ENCODE measurements at regions not wholly inside any gene's neighbourhood (a gene's known extent, or its start where the extent isn't known, plus 50 kb on each side); places are given as distances from the start of the nearest gene placed in this dataset.

DNA sequence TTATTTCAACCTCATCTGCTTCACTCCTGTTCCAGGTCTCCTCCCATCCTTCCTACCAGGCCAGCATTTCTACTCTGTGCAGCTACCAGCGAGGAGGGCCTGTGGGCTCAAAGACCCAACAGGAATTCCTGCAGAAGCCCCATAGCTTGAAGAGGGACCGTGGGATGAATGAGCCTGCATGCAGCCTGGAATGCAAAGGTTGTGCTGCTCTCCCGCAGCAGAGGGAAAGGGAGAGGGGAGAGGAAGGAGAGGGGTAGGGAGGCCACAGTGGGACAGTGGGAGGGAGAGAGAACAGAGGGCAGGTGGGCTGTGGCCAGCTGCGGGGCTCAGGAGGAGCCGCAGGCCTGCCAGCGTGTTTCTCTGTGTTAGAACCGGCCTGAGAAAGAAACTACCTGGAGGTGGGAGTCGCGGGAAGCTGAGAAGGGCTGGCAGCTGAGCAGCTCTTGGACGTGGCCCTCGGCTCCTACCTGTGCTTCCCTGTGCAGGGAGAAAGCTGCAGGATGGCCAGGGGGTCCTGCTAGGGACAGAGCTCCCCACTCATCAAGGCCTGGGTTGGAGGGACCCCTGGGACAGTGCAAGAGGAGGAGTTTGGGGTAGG is 66.1 kb upstream of the MLN start:
- Histone ChIP-seq H3K4me1 (ENCODE audit: control insufficient read depth, insufficient read depth, low read length) (peaks cover 2% of the 10 kb centered on the region), H3K4me3 (ENCODE audit: low read depth, low read length) (no peak overlapping the region), H3K27me3 (ENCODE audit: control insufficient read depth, insufficient read depth, low read length) (no peaks in the 10 kb centered on the region), H3K9ac (ENCODE audit: low read depth, low read length) (no peak overlapping the region), H3K36me3 (ENCODE audit: control insufficient read depth, insufficient read depth, low read length) (no peaks in the 10 kb centered on the region), H3K9me3 (ENCODE audit: control insufficient read depth, insufficient read depth, low read length) (no peaks in the 10 kb centered on the region)

DNA sequence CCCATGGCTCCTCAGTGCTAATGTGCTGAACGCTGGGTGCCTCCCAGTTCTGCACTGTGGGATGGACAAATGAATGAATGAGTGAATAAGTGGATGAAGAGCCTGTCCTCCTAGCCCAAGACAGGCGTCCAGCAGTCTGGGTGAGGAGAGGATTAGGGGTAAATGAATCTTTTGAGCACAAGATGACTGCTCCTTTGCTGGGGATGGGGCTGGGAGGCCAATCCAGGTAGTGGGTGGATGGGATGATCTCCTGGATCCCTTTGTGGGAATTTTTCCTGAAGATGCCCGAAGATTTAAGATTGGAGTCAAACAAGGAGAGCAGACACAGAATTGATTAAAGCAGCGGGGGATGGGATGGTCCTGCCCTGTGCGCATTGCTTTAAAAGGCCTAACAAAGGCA is 65.3 kb upstream of the MLN start:
- Histone ChIP-seq H3K9me3 (ENCODE audit: control insufficient read depth, insufficient read depth, low read length) (no peaks in the 10 kb centered on the region), H3K9ac (ENCODE audit: low read depth, low read length) (no peak overlapping the region), H3K36me3 (ENCODE audit: control insufficient read depth, insufficient read depth, low read length) (no peaks in the 10 kb centered on the region), H3K4me3 (ENCODE audit: low read depth, low read length) (no peak overlapping the region), H3K27me3 (ENCODE audit: control insufficient read depth, insufficient read depth, low read length) (no peaks in the 10 kb centered on the region), H3K4me1 (ENCODE audit: control insufficient read depth, insufficient read depth, low read length) (peaks cover 2% of the 10 kb centered on the region)

DNA sequence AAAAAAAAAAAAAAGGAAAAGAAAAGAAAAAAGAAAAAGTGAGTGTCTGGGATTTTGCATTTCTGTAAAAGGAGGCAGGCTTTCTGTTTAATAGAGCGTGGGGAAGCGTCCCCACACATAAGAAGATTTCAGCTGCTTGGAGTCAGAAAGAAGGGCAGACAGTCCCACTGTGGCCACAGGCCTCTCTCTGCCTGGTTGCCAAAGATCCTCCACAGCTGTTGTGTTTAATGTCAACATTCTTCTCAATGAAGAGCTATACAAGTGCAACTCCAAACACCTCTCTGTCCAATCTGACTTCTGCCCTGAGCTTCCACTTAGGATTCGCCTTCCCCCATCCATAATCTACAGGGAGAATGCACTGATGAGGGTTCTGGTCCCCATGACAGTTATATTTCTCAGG is 64.3 kb upstream of the MLN start:
- no peaks in the 10 kb centered on the region for H3K27me3 ChIP-seq (ENCODE audit: control insufficient read depth, insufficient read depth, low read length)
- H3K9ac ChIP-seq (ENCODE audit: low read depth, low read length): no peak overlapping the region
- no peaks in the 10 kb centered on the region for H3K36me3 ChIP-seq (ENCODE audit: control insufficient read depth, insufficient read depth, low read length)
- peaks cover 2% of the 10 kb centered on the region for H3K4me1 ChIP-seq (ENCODE audit: control insufficient read depth, insufficient read depth, low read length)
- no peaks in the 10 kb centered on the region for H3K9me3 ChIP-seq (ENCODE audit: control insufficient read depth, insufficient read depth, low read length)
- no peak overlapping the region for H3K4me3 ChIP-seq (ENCODE audit: low read depth, low read length)

DNA sequence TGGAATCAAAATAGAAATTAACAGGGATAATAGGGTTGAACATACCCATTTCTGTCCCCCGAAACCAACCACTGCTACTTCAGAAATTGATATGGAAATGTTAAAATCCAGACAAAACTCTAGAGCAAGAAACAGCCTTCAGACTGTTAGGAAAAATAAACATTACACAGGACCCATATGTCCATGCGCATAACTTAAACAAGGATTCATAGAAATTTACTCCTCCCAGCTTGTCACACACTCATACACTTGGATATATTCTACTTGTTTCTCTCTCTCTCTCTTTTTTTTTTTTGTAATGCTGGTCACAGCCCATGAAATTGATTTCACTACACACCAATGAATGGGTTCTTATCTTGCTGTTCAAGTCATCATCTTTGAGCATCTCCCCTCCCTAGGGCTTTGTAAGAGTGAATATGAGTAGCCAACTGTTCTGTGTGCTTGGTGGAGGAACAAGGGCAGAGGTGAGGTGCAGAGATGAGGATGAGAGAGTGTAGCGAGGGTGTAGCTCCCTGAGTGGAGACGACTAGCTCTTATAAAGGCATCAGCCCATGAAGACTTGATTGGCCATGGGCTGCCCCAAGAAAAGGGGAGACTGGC is 61.8 kb upstream of the MLN start:
- H3K27me3 ChIP-seq (ENCODE audit: control insufficient read depth, insufficient read depth, low read length): no peaks in the 10 kb centered on the region
- no peaks in the 10 kb centered on the region for H3K4me1 ChIP-seq (ENCODE audit: control insufficient read depth, insufficient read depth, low read length)
- H3K4me3 ChIP-seq (ENCODE audit: low read depth, low read length): no peak overlapping the region
- H3K9me3 ChIP-seq (ENCODE audit: control insufficient read depth, insufficient read depth, low read length): no peaks in the 10 kb centered on the region
- no peak overlapping the region for H3K9ac ChIP-seq (ENCODE audit: low read depth, low read length)
- H3K36me3 ChIP-seq (ENCODE audit: control insufficient read depth, insufficient read depth, low read length): no peaks in the 10 kb centered on the region

DNA sequence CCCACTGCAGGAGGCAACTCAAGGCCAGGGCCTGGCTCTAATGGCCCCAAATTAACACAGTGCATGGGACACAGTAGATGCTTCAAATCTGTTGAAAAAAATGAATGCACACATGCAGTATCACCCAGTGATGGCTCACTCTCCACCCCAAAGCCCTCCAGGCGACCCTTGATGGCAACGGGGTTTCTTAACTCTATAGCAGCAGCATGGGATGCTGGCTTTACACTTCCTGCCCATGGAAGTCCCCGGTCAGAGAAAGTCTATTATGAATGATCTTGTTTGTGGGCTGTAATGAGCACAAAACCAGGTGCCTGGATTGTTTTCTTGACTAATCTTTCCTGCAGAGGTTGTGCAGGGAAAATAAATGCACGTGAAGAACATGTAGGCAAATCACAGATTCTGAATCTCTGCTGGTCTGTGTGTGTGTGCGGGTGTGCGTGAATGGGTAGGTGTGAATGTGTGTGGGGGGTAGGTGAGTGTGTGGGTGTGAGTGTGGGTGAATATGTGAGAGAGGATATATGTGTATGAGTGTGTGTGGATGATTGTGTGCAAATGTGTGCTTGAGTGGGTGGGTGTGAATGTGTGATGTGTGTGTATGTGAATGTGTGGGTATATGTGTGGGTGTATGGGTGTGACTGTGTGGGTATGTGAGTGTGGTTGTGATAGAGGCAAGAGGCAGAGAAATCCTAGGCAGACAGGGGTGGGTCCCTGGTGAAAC is 60.1 kb upstream of the MLN start:
- no peaks in the 10 kb centered on the region for H3K27me3 ChIP-seq (ENCODE audit: control insufficient read depth, insufficient read depth, low read length)

DNA sequence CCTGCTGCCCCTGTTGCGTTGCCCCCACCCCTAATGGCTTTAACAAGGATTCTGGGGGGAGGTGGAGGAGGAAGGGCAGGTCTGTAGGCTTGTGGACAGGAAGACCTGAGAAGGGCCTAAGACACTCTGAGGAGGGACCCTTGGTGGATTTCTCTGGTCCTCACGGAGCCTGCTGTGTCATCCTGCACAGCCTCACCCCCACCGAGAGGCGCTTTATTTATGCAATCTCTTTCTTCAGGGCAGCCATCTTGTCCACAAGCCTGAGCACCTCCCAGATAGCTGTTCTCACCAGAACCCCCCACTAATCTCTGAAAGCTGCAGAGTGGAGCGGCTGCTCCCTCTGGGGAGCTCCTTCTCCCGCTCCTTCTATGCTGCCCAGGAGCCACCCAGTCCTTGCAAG is 59.3 kb upstream of the MLN start:
- H3K36me3 ChIP-seq (ENCODE audit: control insufficient read depth, insufficient read depth, low read length): no peaks in the 10 kb centered on the region
- H3K9ac ChIP-seq (ENCODE audit: low read depth, low read length): no peak overlapping the region
- no peak overlapping the region for H3K4me3 ChIP-seq (ENCODE audit: low read depth, low read length)
- H3K4me1 ChIP-seq (ENCODE audit: control insufficient read depth, insufficient read depth, low read length): no peaks in the 10 kb centered on the region
- no peaks in the 10 kb centered on the region for H3K27me3 ChIP-seq (ENCODE audit: control insufficient read depth, insufficient read depth, low read length)
- no peaks in the 10 kb centered on the region for H3K9me3 ChIP-seq (ENCODE audit: control insufficient read depth, insufficient read depth, low read length)

More for the DNA sequence above, 60.1 kb upstream of the MLN start:
- Histone ChIP-seq H3K4me1 (ENCODE audit: control insufficient read depth, insufficient read depth, low read length) (no peaks in the 10 kb centered on the region), H3K9ac (ENCODE audit: low read depth, low read length) (no peak overlapping the region), H3K4me3 (ENCODE audit: low read depth, low read length) (no peak overlapping the region), H3K9me3 (ENCODE audit: control insufficient read depth, insufficient read depth, low read length) (no peaks in the 10 kb centered on the region), H3K36me3 (ENCODE audit: control insufficient read depth, insufficient read depth, low read length) (no peaks in the 10 kb centered on the region)

DNA sequence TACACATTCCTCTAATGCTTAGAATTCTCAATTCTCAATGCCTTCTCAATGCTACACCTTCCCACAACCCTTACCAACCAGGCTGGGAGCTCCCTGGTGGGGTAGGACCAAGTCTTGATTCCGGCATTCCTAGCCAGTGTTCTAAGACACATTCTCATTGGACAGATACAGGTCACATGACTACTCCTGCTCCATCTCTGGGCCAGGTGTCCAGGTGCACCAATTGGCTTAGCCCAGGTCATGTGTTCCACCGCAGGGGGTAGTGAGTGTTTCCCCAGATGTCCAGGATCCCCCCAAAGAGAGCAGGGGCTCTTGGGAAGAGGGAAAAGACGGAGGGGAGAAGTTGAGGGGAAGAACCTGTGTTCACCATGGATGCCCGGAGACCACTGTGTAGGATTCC is 58.7 kb upstream of the MLN start:
- Histone ChIP-seq H3K9me3 (ENCODE audit: control insufficient read depth, insufficient read depth, low read length) (no peaks in the 10 kb centered on the region), H3K27me3 (ENCODE audit: control insufficient read depth, insufficient read depth, low read length) (no peaks in the 10 kb centered on the region), H3K4me1 (ENCODE audit: control insufficient read depth, insufficient read depth, low read length) (no peaks in the 10 kb centered on the region), H3K36me3 (ENCODE audit: control insufficient read depth, insufficient read depth, low read length) (no peaks in the 10 kb centered on the region), H3K4me3 (ENCODE audit: low read depth, low read length) (no peak overlapping the region), H3K9ac (ENCODE audit: low read depth, low read length) (no peak overlapping the region)

DNA sequence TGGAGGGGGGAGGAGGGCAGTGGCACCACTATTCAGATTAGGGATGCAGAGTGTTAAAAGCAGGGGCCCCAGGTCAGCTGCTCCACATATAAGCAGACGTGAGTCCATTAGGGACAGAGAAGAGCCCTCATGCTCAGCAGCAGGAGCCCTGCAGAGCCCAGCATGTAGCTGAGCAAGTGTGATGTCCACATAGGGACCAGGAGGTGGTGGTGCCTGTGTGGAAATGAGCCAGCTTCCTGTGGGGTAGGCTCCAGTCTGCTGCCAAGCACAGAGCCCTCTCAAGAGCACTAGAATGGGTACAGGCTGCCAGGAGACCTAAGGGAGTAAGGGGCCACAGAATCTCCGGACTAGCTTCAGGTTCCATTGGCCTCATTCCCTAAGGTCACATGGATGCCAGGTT is 57.9 kb upstream of the MLN start:
- Histone ChIP-seq H3K4me1 (ENCODE audit: control insufficient read depth, insufficient read depth, low read length) (no peaks in the 10 kb centered on the region), H3K9ac (ENCODE audit: low read depth, low read length) (no peak overlapping the region), H3K27me3 (ENCODE audit: control insufficient read depth, insufficient read depth, low read length) (no peaks in the 10 kb centered on the region), H3K9me3 (ENCODE audit: control insufficient read depth, insufficient read depth, low read length) (no peaks in the 10 kb centered on the region), H3K36me3 (ENCODE audit: control insufficient read depth, insufficient read depth, low read length) (no peaks in the 10 kb centered on the region), H3K4me3 (ENCODE audit: low read depth, low read length) (no peak overlapping the region)

DNA sequence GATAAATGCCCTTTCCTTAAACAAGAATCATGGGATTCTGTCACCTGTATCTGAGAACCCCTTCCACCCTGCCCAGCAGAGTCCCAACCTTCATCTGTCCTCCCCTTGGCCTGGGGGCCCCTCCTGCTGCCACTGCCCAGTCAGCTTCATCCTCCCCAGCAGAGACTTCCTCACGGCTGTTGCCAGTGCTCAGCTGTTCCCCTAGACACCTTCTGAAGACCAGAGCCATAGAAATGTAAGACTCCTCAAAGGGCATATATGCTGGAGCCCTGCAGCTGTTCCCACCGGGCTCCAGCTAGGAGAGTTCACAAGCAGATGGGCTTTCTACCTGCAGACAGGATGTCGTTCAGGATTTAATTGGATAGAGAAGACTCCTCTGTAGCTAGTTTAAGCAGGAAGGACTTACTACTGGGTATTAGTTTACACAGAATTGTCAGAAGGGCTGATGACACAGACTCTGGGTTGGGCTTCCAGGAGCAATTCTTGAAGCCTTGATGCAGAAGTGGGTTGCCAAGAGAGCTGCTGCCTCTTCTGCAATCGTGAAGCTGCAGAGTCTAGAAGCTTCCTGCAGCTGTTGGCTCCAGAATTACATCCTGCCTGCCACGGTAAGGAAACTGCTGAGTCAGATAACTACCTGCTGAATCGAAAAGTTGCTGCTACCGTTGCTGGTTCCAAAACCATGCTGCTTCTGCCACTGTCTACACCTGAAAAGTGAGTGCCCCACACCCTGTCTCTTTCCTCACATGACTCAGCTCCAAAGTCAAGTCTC is 57.1 kb upstream of the MLN start:
- Histone ChIP-seq H3K4me1 (ENCODE audit: control insufficient read depth, insufficient read depth, low read length) (no peaks in the 10 kb centered on the region), H3K27me3 (ENCODE audit: control insufficient read depth, insufficient read depth, low read length) (peaks cover 2% of the 10 kb centered on the region), H3K4me3 (ENCODE audit: low read depth, low read length) (no peak overlapping the region), H3K36me3 (ENCODE audit: control insufficient read depth, insufficient read depth, low read length) (no peaks in the 10 kb centered on the region), H3K9ac (ENCODE audit: low read depth, low read length) (no peak overlapping the region), H3K9me3 (ENCODE audit: control insufficient read depth, insufficient read depth, low read length) (no peaks in the 10 kb centered on the region)

DNA sequence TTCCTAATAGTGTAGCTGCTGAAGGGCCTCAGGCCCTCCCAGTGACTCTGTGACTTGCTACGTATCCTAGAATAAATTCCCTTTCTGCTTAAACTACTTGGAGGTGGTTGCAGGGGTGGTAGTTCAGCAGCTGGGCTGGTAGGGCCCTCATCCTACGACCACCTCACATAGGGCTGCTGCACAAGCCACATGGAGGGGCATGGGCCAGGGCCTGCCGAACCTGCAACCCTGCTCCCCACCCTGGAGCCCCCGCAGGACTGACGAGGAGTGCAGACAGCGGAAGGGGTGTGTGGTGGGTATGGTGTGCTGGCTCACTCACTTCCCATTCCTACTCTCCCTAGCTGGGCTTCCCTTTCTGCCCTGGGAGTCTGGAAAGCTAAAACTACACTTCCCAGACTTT is 56.2 kb upstream of the MLN start:
- H3K27me3 ChIP-seq (ENCODE audit: control insufficient read depth, insufficient read depth, low read length): peaks cover 2% of the 10 kb centered on the region
- H3K9ac ChIP-seq (ENCODE audit: low read depth, low read length): no peak overlapping the region
- no peaks in the 10 kb centered on the region for H3K9me3 ChIP-seq (ENCODE audit: control insufficient read depth, insufficient read depth, low read length)
- no peaks in the 10 kb centered on the region for H3K4me1 ChIP-seq (ENCODE audit: control insufficient read depth, insufficient read depth, low read length)
- H3K4me3 ChIP-seq (ENCODE audit: low read depth, low read length): no peak overlapping the region
- H3K36me3 ChIP-seq (ENCODE audit: control insufficient read depth, insufficient read depth, low read length): no peaks in the 10 kb centered on the region

DNA sequence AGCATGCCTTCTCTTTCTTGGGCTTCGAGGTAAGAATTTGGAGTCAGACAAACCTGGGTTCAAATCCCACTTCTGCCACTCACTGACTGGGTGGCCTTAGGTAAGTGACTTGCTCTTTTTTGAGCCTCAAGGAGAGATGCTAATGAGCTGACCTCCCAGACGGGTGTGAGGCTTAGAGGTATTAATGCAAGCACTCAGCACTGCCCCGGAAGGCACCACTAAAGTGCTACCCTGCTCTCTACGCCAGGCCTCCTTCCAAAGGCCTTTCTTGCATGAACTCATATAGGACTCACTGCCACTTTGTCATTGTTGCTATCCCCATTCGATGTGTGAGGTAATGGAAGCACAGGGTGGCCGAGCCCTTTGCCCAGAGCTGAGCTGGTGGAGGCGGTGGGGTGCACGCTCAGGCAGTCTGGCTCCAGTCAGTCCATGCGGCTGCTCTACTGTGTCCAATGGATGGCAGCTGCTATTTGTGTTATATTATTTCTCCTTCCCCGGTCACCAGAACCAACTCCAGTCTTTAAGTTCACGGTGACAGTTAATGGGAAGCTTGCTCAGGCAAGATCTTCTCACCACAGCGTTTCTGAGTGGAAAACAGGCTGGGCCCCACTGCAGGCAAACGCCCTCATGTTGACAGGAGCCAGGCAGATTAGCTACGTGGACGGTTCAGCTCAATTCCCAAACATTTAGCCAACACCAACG is 55.2 kb upstream of the MLN start:
- no peak overlapping the region for H3K4me3 ChIP-seq (ENCODE audit: low read depth, low read length)
- H3K9ac ChIP-seq (ENCODE audit: low read depth, low read length): no peak overlapping the region
- H3K9me3 ChIP-seq (ENCODE audit: control insufficient read depth, insufficient read depth, low read length): no peaks in the 10 kb centered on the region
- H3K36me3 ChIP-seq (ENCODE audit: control insufficient read depth, insufficient read depth, low read length): no peaks in the 10 kb centered on the region
- peaks cover 2% of the 10 kb centered on the region for H3K27me3 ChIP-seq (ENCODE audit: control insufficient read depth, insufficient read depth, low read length)
- no peaks in the 10 kb centered on the region for H3K4me1 ChIP-seq (ENCODE audit: control insufficient read depth, insufficient read depth, low read length)
